IPS-15b (cell line): ENCODE measurements at regions not wholly inside any gene's neighbourhood (a gene's known extent, or its start where the extent isn't known, plus 50 kb on each side); places are given as distances from the start of the nearest gene placed in this dataset.

ENCODE experiments used
- H3K27me3 ChIP-seq: one replicate; pipeline ENCODE4 v1.6.1; 2013; ENCODE audit warnings: low read length; ENCODE audit not compliant: control insufficient read depth, insufficient read depth
- H3K36me3 ChIP-seq: one replicate; pipeline ENCODE4 v1.6.1; 2013; ENCODE audit warnings: low read length; ENCODE audit not compliant: control insufficient read depth, insufficient read depth
- H3K4me1 ChIP-seq: one replicate; pipeline ENCODE4 v1.6.1; 2013; ENCODE audit warnings: mild to moderate bottlenecking, low read length; ENCODE audit not compliant: control insufficient read depth, insufficient read depth
- H3K4me3 ChIP-seq: one replicate; pipeline ENCODE4 v1.5.1; 2013; ENCODE audit warnings: low read depth, low read length
- H3K9ac ChIP-seq: one replicate; pipeline ENCODE4 v1.6.1; 2013; ENCODE audit warnings: low read depth, mild to moderate bottlenecking, low read length
- H3K9me3 ChIP-seq: one replicate; pipeline ENCODE4 v1.6.1; 2013; ENCODE audit warnings: mild to moderate bottlenecking, low read length; ENCODE audit not compliant: control insufficient read depth, insufficient read depth

DNA sequence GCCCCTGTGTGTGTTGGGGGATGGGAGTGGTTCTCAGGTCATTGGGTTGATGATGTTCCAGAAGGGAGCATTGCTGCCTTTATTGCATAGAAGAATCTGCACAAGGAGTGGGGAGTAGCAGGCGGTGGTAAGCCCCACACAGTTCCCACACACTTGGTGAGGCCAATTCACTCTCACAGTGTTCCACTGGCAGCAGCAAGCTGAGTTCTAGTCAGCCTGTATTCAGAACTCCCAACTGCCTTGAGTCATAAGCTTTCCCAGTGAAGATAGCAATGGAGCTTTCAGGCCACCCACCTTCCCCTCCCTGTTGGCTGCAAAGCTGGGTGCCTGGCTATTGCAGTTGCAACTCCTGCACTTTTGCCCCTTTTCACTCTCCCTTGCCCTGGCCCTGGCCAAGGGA, 181.1 kb upstream of the RBMS3 start:
- Histone ChIP-seq H3K36me3 (no peaks in the 10 kb centered on the region), H3K4me1 (no peaks in the 10 kb centered on the region), H3K9ac (no peak overlapping the region), H3K4me3 (no peak overlapping the region), H3K27me3 (no peaks in the 10 kb centered on the region), H3K9me3 (no peaks in the 10 kb centered on the region)

DNA sequence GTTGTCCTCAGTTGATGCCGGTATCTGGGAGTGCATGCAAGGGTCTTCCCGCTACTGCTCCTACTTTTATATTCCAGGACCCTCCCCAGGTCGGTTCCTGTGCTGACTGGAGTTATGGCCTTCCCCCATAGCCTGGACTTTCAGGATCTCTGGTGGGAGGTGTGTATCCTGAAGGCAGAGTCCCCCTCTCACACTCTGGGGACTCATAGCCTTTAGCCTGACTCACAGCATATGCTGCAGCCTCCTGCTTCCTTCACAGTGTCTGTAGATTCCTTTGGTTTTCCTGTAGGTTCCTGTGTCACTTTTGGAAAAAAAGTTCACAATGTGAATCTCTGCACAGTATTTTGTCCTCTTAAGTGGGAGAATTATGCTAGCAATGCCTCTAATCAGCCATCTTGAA, 180.6 kb upstream of the RBMS3 start:
- H3K4me1 ChIP-seq = no peaks in the 10 kb centered on the region
- H3K9ac ChIP-seq = no peak overlapping the region
- H3K36me3 ChIP-seq = no peaks in the 10 kb centered on the region
- no peaks in the 10 kb centered on the region for H3K9me3 ChIP-seq
- no peak overlapping the region for H3K4me3 ChIP-seq
- H3K27me3 ChIP-seq = no peaks in the 10 kb centered on the region

DNA sequence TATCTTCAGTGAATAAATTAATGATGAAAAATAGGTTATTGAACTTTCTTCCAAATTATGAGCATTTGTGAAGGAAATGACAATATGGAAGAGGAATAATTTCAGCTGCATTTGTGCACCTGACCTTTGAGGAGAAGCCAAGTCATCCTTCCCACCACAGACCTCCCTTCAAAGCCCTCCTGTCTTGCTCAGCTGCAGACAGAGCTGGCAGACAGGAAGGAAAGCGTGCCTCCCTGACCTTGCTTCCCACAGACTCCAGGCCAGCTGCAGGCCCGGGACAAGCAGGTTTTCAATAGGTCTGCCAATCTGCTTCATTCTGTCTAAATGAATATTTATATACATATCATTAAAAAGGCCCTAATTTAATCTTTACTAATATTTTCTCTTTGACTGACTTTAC, 152.9 kb upstream of the RBMS3 start:
- H3K4me3 ChIP-seq = no peak overlapping the region

DNA sequence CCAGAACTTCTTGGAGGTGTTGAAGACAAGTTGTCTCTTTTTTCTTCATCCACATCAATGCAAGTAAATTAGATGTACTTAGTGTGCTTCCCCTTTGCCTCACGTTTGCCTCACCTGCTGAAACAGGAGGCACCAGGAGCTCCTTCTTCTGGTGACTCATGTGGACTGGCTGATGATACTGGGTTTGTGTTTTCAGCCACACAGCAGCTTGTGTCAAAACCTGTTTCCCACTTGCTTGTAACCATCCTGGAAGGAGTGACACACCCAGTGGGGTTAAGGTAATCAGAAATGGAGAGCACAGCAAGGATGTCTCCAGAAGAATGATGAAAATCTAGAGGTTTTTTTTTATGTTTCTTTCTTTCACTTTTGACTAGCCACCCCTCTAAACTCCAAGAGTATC, 143.3 kb upstream of the RBMS3 start:
- Histone ChIP-seq H3K9me3 (no peaks in the 10 kb centered on the region), H3K9ac (no peak overlapping the region), H3K4me1 (no peaks in the 10 kb centered on the region), H3K4me3 (no peak overlapping the region), H3K36me3 (no peaks in the 10 kb centered on the region), H3K27me3 (no peaks in the 10 kb centered on the region)

More for the DNA sequence above, 152.9 kb upstream of the RBMS3 start:
- Histone ChIP-seq H3K36me3 (no peaks in the 10 kb centered on the region), H3K4me1 (no peaks in the 10 kb centered on the region), H3K27me3 (no peaks in the 10 kb centered on the region), H3K9ac (no peak overlapping the region), H3K9me3 (no peaks in the 10 kb centered on the region)

DNA sequence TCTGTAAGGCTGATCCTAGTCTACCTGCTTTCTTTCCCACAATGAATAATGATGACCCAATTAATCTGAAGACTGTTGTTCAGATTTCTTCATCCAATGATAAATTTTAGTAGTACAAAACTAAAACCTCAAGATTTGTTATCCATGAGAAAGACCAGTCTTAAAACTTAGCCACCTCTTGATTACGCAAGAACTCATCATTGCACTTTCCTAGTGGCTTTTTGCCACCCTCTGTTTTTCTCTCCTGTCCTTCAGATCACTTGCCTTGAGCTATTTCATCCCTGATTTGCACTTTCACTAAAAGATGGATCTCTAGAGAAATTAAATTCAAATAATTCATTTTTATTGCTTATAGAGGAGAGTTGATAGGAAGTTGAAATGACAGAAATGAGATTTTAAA, 142.7 kb upstream of the RBMS3 start:
- Histone ChIP-seq H3K9ac (no peak overlapping the region), H3K4me1 (no peaks in the 10 kb centered on the region), H3K27me3 (no peaks in the 10 kb centered on the region), H3K9me3 (no peaks in the 10 kb centered on the region), H3K36me3 (no peaks in the 10 kb centered on the region), H3K4me3 (no peak overlapping the region)

DNA sequence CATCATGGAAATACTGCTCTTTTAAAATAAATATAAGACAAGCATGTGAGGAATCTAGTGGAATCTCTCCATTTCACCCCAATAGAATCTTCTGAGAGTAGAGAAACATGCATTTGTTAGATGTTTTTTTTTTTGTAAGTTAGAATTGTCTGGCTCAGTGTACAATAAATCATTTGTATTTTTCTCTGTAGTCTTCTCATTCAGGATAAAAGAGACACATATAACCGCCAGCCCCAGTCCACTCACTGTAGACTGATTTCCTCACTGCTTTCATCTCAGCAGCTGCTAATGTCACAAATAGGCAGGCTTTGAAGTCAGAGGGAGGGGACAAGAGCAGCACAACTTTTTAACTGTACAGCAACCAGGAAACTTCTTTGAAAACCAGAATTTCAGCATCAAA, 140.2 kb upstream of the RBMS3 start:
- Histone ChIP-seq H3K36me3 (no peaks in the 10 kb centered on the region), H3K4me1 (no peaks in the 10 kb centered on the region), H3K4me3 (no peak overlapping the region), H3K9ac (no peak overlapping the region), H3K9me3 (no peaks in the 10 kb centered on the region), H3K27me3 (no peaks in the 10 kb centered on the region)

DNA sequence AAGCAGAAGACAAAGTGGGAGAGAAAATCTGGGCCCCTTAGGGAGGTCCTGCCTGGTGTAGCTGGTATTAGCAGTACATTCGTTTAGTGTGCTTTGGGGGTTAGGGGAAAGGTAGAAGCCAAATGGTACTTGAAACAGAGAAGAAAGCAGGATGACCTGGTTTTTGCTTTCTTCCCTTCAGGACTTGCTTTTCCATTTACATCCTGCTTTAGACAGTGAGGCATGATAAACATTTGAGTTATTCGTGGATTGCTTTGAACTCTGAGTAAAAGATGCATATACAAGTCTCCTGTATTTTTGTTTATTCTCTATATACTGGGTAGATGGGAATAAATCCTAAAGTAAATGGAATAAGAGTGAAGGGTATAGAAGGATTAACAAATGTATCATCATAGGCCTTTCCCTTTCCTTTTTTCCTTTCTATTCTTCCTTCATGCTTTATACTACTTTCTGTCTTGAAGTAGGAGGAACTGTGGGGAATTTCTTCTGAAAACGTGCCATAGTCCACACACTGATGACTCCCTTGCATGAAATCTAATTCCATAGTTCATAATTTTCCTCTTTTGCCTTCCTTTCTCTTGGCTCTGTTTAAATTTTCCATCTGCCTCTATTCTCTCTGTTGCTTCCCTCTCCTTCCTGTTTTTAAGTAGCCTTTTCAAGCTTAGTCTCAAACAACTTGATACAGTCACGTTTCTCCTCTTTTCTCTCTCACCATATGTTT, 139.5 kb upstream of the RBMS3 start:
- Histone ChIP-seq H3K4me3 (no peak overlapping the region), H3K9ac (no peak overlapping the region)

DNA sequence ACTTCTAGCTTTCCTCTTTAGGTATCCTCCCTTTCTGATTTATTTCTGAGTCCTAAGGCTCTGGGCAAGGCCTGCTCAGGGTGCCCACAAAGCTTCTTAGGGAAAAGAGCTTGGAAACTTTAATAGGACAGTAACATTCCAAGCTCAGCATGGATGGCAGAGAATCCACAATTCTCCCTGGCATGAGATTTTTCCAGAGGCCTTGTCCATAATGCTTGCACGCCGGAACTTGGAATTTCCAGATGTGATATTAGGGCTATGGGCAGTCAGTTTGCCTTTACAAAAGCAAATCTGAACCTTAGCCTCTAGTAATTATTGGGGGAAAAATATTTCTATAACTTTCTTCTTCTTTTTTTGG, 139.0 kb upstream of the RBMS3 start:
- H3K4me3 ChIP-seq = no peak overlapping the region
- no peak overlapping the region for H3K9ac ChIP-seq
- no peaks in the 10 kb centered on the region for H3K4me1 ChIP-seq
- H3K27me3 ChIP-seq = no peaks in the 10 kb centered on the region
- no peaks in the 10 kb centered on the region for H3K9me3 ChIP-seq
- no peaks in the 10 kb centered on the region for H3K36me3 ChIP-seq

More for the DNA sequence above, 139.5 kb upstream of the RBMS3 start:
- no peaks in the 10 kb centered on the region for H3K4me1 ChIP-seq
- H3K36me3 ChIP-seq = no peaks in the 10 kb centered on the region
- H3K9me3 ChIP-seq = no peaks in the 10 kb centered on the region
- H3K27me3 ChIP-seq = no peaks in the 10 kb centered on the region

DNA sequence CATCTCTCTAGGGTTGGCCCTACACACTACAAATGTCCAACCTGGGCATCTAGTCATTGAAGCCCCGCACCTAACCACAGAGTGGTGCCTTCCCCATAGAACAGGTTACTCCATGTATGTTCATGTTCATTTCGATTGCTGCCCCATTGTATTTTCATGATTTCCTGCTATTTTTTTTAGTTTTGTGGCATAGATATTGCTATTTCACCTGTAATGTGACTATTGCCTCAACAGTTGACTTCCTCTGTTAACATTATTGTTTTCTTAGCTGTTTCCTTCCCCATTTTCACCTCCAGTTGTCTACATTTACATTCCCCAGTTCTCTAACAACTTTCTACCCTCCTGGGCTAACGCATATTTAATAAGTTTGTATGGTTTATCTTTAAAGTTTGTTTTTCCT, 137.7 kb upstream of the RBMS3 start:
- H3K27me3 ChIP-seq = no peaks in the 10 kb centered on the region
- no peaks in the 10 kb centered on the region for H3K36me3 ChIP-seq
- H3K9me3 ChIP-seq = no peaks in the 10 kb centered on the region
- H3K4me3 ChIP-seq = no peak overlapping the region
- H3K9ac ChIP-seq = no peak overlapping the region
- no peaks in the 10 kb centered on the region for H3K4me1 ChIP-seq

DNA sequence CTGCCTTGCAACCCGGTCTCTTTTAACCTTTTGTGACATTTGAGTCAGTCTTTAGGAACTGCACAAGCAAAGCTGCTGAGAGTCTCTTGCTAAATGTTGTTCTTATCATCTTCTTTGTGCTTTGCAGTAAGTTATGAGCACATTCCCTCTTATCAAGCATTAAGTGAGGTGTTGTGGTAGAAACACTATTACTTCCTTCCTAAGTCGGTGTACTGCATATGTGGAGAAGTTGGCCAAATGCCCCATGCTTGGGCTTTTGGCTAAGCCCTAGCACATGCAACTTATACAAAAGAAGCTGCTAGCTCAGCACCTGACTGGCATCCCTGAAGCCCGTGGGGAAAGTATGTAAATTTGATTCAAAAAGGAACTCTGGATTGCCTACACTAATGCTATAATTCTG, 136.5 kb upstream of the RBMS3 start:
- no peaks in the 10 kb centered on the region for H3K9me3 ChIP-seq
- no peak overlapping the region for H3K4me3 ChIP-seq
- H3K27me3 ChIP-seq = no peaks in the 10 kb centered on the region
- no peaks in the 10 kb centered on the region for H3K4me1 ChIP-seq
- no peak overlapping the region for H3K9ac ChIP-seq
- H3K36me3 ChIP-seq = no peaks in the 10 kb centered on the region

DNA sequence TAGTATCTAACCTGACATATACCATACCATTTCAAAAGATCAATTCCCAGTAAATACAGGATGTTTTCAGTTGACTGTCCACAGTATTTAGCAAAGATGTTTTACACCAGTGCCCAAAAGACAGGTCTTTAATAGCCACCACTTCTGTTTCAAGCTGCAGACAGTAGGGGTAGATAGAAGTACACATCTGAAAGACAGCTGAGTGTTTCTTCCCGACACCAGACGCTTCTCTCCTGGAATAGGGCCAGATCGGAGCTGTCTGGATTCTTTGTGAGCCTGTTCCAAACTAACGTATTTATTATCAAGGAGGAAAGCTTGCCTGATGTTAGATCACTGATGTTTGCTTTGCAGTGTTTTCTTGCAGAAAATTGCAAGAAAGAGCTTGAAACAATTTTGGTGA, 136.1 kb upstream of the RBMS3 start:
- H3K27me3 ChIP-seq = no peaks in the 10 kb centered on the region
- no peaks in the 10 kb centered on the region for H3K9me3 ChIP-seq
- H3K36me3 ChIP-seq = no peaks in the 10 kb centered on the region
- no peak overlapping the region for H3K9ac ChIP-seq
- H3K4me3 ChIP-seq = no peak overlapping the region
- no peaks in the 10 kb centered on the region for H3K4me1 ChIP-seq

DNA sequence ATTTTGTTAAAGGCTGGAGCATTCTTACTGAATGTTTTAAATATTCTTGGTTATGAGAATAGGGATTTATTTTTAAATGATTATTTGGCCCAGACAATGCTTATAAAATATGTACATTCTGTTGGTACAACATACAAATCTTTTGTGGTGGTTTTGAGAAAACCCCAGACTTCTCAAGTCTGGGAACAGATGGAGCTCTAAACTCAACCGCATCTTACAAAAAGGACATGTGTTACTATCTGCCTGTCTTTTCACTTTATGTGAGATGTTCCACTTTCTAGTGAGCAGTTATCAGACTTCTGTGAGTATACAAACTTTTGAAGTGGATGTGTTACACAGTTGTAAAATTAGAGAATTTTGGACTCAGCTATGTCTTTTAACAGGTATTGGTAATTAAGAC, 135.5 kb upstream of the RBMS3 start:
- H3K4me3 ChIP-seq = no peak overlapping the region
- no peaks in the 10 kb centered on the region for H3K9me3 ChIP-seq
- no peaks in the 10 kb centered on the region for H3K4me1 ChIP-seq
- H3K9ac ChIP-seq = no peak overlapping the region
- H3K27me3 ChIP-seq = no peaks in the 10 kb centered on the region
- no peaks in the 10 kb centered on the region for H3K36me3 ChIP-seq
